ENCODE measurements at regions not wholly inside any gene's neighbourhood (a gene's known extent, or its start where the extent isn't known, plus 50 kb on each side); places are given as distances from the start of the nearest gene placed in this dataset.

DNA sequence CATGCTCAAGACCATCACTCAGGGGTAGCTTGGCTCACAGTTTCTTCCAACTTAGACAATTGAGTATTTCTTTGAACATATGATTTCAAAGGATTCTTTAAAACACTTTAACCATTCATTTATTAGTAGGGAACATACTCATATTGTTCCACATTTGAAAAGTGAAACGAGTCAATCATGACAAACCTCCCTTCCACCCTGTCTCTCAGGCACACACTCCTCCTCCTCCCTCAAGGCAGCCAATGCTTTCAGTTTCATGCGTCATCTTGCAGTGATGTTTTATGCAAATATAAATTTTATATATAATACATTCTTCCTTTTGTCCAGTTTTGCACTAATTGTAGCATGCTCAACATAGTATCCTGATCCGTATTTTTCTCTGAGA lies 126.0 kb upstream of the BOD1 start:
- DNase-seq (ENCODE audit: low read depth) = no peak

DNA sequence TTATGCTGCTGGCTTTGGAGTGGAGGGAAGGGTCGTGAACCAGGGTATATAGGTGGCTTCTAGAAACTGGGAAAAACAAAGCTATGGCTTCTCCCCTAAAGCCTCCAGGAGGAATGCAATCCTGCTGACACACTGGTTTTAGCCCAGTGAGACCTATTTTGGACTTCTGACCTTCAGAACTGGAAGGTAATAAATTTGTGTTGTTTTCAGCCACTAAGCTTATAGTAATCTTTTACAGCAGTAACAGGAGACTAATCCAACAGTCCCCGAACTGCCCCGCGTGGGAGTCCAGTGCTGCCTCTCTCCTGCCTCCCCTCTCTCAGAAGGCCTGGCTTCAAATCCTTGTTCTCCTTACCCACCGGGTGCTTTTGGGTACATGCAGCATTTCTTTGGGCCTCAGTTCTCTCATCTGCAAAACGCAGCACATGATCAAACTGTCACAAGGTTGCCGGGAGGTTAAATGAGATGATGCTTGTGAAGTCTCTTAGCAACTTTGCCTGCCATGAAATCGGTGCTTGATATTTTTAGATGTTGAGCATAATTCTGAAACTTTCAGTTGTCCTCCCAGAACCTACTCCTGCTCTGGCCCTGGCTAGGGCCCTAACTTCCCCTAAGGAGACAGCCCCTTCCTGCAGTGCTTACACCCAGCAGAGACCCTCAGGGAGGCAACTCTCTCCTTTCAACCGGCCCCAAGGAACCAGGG lies 127.3 kb upstream of the BOD1 start:
- DNase-seq (ENCODE audit: low read depth) = no peak

GRCh38 chr5:173744551-173744950 lies 128.1 kb upstream of the BOD1 start:
- no peak for DNase-seq (ENCODE audit: low read depth)

DNA sequence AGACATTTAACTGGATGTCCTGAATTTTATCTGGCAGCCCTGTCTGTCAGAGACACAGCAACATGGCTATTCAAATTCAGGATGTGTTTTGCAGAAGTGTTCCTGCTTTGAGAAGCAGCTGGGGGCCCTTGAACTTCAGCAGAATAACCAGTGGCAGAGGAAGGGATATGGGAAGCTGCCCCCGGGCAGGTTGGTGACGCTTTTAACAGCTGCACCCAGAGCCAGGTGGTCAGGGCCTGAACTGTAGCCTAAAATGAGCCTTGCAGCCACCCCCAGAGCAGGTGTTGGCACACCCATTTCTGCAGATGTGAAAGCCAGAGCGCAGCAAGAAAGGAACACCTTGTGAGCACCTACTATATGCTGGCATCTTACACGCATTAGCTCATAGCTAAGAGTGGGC lies 128.7 kb upstream of the BOD1 start:
- no peak for DNase-seq (ENCODE audit: low read depth)

DNA sequence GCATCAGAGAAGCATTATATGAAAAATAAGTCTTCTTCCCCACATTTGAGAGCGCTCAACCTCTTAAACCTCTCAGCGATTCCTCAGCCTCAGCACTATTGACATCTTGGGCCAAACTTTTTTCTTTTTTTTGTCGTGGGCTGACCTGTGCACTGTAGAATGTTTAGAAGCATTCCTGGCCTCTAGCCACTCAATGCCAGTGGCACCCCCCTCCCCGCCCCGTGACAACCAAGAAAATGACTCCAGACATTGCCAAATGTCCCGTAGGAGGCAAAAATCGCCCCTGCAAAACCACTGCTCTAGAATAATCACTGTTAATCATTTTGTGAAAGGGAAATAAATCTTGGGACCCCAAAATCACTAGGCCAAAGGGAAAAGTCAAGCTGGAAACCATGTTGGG lies 129.1 kb upstream of the BOD1 start:
- no peak for DNase-seq (ENCODE audit: low read depth)

DNA sequence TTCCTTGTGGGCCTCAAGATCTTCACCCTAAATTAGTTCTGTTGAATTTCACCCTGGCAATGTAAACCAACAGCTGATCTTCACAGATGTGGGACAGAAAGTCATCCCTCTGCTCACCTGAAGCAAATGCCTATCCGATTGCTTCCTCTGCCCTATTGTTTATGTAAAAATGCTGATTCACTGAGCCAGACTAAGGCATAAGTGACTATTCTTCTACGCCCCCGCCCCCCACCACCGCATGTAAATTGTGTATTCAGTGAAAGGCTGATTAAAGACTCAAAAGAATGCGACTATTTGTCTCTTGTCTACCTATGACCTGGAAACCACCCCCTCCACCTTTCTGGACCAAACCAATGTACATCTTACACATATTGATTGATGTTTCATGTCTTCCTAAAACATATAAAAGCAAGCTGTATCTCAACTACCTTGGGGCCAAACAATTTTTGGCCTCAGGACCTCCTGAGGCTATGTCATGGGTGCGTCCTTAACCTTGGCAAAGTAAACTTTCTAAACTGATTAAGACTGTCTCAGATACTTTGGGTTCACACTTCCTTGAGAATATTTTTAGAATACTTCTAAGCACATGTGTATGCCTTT lies 129.7 kb upstream of the BOD1 start:
- no peak for DNase-seq (ENCODE audit: low read depth)

GRCh38 chr5:173747876-173748275 lies 131.4 kb upstream of the BOD1 start:
- no peak for DNase-seq (ENCODE audit: low read depth)

DNA sequence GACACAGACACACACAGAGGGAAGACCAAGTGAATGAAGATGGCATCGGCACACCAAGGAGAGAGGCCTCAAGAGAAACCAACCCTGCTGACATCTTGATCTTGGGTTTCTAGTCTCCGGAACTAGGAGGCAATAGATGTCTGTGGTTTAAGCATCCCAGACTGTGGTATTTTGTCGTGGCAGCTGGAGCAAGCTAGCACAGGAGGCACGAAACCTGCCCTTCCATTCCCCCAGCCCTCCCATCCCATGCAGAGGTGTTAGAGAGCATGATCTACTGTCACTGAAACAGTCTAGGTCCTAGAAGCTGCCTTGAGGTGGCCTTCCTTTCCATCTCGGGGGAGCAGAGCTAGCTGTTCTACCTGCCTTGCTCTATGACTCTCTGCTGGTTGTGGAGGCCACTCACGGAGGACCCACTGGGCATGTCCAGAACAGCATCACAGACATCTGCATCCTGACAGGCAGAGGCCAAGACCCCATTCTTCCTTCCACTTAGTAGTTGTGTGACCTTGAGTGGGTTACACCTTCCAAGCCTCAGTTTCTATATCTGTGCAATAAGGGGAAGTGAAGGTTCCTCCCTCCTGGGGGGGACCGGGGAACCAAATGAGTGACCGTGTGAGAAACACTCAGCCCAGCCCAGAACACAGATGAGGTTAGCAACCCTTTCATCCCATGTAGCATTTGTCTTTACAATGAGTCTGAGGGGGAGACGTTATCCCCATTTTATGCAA lies 134.3 kb upstream of the BOD1 start:
- DNase-seq (ENCODE audit: low read depth) = no peak

- DNase-seq (ENCODE audit: low read depth) = no peak
Observed at GRCh38 chr5:173751266-173751600, 134.8 kb upstream of the BOD1 start.

GRCh38 chr5:173752653-173753052 lies 135.5 kb upstream of the CPEB4 start:
- no peak for DNase-seq (ENCODE audit: low read depth)

DNA sequence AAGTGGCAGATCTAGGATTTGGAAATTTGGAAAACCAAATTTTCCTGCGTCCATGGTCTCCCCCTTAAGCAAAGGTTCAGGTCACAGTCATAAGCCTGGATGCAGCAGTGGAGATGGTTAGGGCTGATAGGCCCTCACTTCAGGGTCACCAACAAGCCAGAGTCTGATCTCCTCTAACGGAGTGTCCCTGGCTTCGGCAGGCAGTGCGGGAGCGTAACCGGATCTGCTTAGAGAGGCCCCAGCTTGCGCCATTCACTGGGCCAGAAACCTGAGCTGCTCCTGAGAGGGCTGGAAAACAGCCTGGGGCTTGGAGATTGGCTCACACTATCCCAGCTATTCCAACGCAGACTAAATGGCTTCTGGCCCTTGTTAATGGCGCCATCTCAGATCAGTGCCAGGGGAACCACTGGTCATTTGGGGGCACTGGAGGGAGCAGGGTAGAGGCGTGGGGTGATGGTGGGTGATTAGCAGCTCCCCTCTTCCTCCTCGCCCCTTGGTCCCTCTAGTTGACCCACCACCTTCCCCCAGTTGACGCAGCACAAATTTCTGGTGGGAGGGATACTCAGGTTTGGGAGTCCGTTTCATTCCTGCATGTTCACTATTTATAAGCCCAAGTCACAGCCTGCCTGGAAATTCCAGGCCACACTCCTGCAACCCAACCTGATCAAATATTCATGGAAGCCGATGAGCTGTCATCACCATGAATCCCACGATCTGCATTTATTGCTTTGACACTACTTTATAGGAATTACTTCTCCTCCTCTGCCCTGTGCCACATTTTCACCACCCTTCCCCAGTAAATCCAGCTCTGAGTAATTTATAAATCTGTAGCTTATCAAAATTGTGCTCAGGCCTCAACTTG lies 134.6 kb upstream of the CPEB4 start:
- DNase-seq (ENCODE audit: low read depth) = no peak

GRCh38 chr5:173755319-173755718 lies 132.8 kb upstream of the CPEB4 start:
- DNase-seq (ENCODE audit: low read depth) = no peak

- DNase-seq (ENCODE audit: low read depth) = no peak
Observed at GRCh38 chr5:173757403-173758209, 130.5 kb upstream of the CPEB4 start.

- DNase-seq (ENCODE audit: low read depth) = no peak
Observed at GRCh38 chr5:173758676-173759075, 129.5 kb upstream of the CPEB4 start.

DNA sequence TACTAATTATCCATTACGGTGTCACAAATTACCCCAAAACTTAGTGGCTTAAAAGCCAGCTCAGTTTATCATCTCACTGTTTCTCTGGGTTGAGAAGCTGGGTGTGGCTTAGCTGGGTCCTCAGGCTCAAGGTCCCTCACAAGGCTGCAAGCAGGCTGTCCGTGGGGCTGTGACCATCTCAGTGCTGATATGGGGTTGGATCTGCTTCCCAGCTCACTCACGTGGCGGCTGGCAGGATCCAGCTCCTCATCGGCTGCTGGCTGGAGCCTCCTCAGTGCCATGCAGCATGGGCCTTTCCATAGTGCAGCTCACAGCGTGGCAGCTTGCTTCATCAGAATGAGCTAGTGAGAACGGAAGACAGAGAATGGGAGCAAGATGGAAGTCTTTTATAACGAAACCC lies 128.5 kb upstream of the CPEB4 start:
- no peak for DNase-seq (ENCODE audit: low read depth)

- no peak for DNase-seq (ENCODE audit: low read depth)
Observed at GRCh38 chr5:173760461-173761177, 127.5 kb upstream of the CPEB4 start.

GRCh38 chr5:173761178-173761513 lies 127.0 kb upstream of the CPEB4 start:
- no peak for DNase-seq (ENCODE audit: low read depth)

DNA sequence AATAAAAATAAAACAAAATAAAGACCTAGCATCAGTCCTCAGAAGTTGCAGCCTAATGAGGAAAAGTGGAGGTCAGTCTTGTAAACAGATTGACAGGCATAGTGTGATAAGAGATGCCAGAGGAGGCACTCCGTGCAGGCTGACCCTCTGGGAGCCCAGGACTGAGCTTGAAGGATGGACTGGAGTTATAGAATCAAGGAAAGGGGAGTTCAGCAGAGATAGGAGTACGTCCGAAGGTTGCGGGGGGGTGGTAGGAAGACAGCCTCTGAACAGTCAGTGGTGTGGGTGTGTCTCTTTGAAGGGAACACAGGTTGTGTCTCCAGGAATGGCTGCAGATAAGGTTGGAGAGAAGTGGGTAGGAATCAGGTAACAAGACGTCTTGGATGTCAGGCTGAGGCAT lies 126.1 kb upstream of the CPEB4 start:
- DNase-seq (ENCODE audit: low read depth) = no peak

- no peak for DNase-seq (ENCODE audit: low read depth)
Observed at GRCh38 chr5:173762930-173763329, 125.2 kb upstream of the CPEB4 start.

DNA sequence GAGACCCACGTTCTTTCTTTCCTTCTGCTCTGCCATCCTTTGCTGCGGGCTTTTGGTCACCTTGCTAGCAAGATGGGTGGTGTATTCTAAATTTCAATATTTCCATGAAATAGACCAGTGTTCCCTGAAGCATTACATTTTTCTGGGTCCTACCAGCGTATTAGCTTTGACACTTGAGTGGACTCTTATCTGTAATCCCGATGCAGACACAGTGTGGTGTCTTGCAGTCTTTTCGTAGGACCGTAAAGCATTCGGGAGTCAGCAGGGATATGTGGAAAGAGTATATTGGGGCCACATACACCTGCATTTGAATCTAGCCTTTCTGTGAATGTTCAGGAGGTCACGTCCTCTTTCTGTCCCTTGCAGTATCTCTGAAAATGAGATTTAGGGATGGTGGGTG lies 124.7 kb upstream of the CPEB4 start:
- no peak for DNase-seq (ENCODE audit: low read depth)

DNA sequence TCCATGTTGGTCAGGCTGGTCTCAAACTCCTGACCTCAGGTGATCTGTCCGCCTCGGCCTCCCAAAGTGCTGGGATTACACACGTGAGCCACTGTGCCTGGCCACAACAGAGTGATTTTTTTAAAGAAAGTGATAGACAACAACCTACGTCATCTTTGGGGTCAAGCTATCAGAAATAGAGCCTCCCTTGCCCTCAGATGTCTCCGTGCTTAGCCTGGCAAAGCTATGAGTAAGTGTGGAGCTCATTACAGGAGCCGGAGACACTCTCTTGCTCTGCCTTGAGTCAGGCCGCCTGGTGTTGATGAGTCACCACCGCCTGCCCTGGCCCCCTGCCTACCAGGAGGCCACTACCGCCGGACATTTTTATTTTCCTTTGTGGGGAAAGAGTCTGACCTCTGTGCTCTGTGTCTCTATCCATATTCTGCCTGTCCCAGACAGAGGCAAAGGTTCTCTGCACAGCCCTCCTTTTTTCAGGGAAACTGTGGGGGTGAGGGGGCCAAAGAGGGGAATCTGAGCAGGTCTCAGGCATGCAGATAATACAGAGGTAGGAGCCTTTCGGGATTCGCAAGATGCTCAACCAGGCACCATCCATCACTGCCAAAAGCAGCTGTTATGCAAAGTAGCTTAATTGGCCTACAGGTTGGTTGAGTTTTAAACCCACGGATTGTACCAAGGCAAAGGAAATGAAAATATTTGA lies 123.7 kb upstream of the CPEB4 start:
- DNase-seq (ENCODE audit: low read depth) = no peak
